HG03280 (cell line): ENCODE measurements at regions not wholly inside any gene's neighbourhood (a gene's known extent, or its start where the extent isn't known, plus 50 kb on each side); places are given as distances from the start of the nearest gene placed in this dataset.

ENCODE experiments used
- ATAC-seq: cut with Tn5 transposase; IDR thresholded peaks from one replicate; pipeline ENCODE4 v1.9.1; 2021; ENCODE audit warnings: mild to moderate bottlenecking, moderate library complexity; ENCODE audit not compliant: unreplicated experiment

DNA sequence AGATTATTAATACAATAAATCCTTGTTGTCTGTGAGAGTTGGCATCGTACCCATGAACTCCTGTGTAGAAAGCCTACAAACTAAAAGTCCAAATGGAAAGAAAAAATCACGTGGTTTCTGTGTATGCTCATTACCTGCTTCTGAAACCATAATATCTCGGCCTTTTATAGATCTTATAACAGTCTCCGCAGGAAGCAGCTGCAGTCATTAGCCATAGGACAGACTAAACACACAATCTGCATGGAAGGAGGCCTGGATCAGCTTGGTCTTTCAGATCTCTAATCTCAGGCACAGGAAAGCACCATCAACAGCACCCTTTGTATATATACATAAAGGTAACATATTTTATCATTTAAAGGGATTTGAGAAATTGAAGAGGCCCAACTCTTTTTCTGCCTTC is 508.9 kb upstream of the TCF4 start:
- ATAC-seq = no peak

DNA sequence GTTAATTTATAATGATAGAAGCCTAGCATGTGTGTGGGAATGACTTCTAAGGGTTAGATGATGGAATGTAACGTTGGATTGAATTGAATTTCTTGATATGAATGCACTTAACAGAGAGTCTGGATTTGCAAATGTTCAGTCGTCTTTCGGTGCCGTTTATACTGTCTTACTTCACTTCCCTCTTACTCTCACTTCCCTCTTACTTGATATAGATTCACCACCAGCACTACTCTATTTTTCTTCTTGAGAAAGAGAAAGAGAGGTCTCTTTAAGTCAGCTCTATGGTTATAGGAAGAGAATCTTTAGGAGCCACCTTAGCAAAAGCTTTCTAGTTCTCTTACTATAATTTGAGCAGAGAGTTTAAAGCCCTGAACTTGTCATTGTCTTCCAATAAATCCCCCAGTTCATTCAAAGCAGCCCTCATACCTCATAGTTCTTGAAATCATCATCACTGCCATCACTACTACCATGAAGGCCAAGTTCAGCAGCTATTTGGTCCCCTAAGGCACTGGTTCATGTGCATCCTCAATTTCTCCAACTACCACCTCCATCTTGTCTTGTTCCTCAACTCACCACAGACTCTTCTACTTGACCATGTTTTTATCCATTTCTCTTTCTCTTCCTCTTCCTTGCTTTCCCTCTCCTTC is 501.7 kb upstream of the TCF4 start:
- ATAC-seq = no peak

DNA sequence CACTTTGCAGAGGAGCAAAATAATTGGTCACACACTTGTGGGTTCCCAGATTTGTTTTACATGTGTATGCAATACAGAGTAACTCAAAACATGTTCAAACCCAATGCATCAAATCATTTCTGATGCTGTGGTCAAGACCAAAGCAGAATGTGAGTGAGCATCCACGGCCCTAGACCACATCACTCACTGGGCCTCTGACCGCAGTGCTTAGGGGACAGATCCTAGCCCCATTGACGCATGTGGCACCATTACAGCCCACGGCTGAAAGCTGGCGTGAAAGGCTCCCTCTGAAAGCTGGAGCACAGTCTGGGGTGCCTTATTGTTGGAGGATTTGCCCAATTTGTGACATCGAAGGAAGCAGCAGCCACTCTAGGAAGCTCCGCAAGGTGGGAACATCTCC is 498.8 kb upstream of the TCF4 start:
- no peak for ATAC-seq

DNA sequence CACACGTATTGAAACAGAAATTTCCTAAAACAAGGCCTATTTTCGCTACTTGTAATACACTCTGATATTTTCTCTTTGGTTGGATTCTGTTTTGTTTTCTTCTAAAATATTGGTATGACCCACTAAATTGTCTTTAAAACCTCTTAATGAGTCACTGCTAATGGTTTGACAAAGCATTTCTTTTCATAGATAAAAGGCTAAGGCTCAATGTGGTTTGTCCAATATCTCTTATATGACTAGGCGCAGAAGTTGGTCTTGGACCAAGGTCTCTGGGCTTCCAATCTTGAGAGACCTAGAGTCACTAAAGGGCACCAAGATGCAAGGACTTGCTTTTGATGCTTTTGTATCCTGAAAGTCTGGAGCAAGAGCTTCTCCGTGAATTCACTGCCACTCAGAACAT is 498.2 kb upstream of the TCF4 start:
- ATAC-seq = no peak

DNA sequence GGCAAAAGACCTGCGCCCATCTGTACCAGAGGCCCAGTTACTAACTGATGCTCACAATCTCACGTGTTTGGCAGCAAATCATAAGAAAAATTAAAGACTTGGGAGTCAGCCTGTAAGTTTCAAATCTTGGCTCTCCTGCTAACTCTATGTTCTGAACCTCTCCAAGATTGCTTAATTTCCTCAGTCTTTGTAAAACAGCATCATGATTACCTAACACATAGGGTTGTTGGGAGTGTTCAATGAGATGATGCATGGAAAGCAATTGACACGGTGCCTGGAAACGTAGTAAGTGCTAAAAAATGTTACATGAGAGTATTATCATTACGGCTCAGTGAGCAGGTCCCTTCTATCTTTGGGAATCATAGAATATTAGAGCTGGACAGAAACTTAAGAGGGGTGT is 497.6 kb upstream of the TCF4 start:
- no peak for ATAC-seq

DNA sequence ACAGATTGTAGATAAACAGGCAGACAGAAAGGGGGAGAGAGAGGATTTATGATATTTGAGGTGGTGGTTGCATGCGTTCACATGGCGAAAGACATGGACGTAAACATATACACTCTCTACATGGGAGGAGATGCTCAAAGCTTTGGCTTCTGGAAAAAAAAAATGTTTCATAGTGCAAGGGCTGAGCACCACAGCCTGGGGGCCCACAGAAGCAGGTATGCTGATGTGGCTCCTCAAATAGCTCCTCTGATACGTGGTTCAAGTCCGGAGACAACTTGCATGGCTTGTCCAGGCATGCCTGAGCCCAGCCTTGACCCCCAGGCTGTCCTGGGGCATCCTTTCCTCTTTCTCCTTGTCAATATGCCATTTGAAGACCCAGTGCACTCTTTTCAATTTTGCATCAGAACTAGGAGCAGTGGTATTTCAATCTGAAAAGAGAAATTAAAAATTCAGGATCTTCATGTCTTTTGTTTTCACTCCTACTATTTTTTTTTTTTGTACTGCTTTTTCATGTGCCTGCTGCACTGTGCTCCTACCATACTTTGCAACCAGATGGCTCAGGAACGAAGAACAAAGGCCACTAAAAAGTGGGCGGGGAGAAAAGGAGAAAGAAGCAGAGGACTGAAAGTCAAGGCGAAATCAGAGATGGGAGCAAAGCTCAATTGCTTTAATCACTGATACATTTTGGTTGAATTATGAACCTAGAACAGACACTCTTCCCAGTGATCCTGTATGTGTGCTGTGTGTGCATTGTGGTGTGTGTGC is 495.7 kb upstream of the TCF4 start:
- ATAC-seq = no peak

DNA sequence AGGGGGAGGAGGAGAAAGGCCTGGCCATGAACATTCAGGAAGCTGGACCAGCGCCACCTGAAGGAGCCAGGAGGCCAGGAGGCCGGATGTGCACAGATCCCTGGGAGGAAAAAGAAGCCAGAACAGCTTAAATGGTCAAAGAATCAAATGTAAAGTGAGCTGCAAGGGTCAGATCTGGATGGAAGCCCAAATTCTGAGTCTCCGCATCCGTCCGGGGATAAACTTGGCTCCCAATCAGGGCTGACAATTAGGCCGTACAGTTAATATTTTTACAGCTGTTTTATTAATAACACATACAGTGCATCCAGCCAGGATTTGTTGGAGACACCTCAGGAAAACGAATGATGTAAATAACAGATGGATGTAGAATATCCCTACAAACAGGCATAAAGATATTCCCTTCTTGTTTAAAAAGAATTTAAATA is 495.1 kb upstream of the TCF4 start:
- ATAC-seq = no peak

DNA sequence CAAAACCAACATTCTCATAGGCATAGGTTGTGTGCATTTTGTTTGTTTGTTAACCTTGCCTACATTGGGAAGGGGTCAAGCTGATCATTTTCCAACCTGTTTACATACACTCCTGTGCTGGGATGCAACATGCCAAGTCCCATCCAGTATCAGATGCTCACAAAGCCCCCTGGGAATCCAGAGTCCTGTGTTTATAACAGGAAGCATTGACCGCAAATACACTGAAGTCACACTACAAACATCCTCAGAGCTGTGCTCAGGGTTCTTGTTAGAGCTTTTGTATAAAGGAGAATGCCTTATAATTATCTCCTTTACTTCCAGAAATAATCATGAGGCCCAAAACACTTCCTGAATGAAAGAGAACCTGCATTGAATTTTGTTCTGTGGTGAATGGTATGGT is 488.7 kb upstream of the TCF4 start:
- ATAC-seq = no peak

DNA sequence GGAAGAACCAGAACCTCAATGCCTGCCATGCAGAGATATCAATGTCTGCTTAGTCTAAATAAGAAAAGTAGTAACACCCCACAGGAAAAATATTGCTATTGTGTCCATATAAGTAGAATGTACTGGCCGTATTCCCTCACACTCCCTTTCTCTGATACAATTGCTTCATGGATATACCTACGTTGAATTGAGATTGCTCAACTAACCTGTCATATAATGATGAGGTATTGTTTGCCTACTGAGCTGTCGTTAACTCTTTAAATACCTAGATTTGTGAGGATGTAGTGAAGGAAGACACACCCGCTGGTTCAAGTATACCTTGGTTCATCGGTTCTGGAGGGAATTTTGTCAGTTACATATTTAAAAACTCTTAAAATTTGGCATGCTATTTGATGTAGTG is 480.7 kb upstream of the TCF4 start:
- no peak for ATAC-seq

DNA sequence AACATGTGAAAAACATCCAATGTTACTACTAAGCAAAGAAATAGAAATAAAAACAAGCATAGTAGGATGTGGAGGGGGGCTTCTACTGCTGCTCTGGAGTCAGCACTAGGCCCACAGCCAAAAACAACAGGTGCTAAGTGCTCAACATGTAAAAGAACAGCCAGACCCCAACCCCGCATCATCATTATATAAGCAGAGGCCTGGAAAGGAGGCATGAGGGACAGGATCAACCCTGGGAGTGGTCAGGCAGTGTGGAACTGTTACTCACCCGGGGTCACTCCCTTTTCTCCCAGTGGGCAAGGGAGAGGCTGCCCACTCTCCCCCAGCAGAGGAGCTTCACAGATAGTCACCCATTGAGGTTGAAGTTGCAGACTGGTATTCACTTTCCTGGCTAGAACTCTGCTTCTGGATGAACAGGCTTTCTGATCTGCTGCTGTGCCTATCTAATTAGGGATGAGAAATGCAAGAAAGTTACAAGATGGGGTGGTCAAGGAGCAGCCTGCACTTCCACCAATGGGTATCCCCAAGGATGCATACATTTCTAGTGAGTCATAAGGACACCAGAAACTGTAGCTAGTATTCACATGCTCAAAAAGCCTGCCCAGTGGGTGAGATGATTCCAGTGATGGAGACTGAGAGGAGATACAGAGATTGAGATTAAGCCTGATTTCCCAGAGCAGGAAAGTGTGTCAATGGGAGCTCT is 480.1 kb upstream of the TCF4 start:
- no peak for ATAC-seq

DNA sequence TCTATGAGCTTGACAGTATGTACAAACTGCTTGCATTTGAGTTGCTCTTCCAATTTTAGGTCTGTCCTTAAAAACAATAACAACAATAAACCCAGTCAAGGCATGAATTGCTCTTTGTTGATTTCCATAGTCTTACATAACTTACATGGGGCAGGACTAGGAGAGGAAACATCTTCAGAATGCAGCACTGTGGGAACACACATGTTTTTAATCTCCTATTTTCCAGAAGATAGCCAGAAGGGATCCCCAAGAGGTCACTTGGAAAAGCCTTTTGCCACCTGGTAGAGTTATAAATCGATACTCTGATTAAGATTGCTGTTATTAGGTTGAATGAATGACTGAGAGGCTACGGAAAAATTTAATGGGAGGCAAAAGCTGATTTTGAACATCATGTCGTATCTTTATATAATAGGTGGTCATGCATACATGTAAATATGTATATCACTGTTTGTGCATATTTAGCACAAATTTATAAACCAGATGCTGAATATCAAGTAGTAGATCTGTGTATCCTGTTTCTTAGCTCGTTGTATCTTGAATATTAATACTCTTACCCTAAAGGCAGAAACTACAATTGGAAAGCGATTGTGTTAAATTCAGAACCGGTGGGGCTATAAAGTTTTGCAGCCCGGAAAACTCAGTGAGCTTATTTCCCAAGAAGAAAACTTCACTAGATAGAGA is 479.4 kb upstream of the TCF4 start:
- no peak for ATAC-seq

DNA sequence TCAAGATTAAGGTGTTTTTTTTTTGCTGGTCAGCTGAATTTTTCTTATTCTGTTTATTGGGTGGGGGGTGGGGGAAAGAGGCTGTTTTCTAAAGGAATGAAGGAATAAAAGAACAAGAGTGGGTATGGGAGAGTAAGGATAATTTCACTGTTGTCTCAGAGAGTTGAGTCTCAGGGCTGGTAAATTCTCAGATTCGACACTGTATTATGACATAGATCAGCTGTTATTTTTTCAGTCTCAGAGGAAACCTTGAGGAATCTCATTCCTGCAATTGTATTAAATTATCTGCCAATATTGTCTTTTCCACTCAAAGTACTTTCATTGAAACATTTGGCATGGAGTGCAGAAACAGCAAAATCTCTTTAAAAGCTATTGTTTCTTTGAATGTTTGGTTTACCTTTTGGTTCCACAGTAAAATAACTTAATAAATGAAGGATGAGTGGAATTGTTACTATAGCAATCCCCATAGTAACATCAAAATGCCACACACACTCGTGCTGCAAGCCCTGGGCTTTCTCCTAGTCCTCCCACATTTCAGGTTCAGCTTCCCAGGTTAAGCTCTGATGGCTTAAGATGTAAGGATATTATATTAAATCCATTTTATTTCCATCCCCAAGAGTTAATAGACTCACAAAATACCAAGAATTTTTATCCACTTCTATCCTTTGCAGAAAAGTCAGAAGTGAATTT is 478.7 kb upstream of the TCF4 start:
- ATAC-seq = no peak

DNA sequence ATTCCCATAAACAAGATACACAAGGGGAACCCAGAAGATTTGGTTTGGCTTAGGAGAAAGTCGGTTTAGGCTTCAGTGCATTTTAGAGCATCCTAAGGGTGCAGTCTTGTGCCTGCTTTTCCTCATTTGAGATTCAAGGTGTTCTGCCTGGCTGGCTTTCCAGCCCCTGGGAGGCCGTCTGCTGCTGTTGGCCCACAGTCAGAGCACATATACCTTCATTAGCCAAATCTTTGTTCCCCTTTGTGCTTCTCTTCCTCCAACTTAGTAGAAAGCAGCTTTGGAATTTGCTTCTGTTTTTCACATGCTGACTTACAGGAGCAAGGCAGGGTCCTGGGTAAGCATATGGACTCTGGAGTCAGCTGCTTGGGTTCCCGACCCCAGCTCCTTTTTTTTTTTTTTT is 477.1 kb upstream of the TCF4 start:
- ATAC-seq = no peak

DNA sequence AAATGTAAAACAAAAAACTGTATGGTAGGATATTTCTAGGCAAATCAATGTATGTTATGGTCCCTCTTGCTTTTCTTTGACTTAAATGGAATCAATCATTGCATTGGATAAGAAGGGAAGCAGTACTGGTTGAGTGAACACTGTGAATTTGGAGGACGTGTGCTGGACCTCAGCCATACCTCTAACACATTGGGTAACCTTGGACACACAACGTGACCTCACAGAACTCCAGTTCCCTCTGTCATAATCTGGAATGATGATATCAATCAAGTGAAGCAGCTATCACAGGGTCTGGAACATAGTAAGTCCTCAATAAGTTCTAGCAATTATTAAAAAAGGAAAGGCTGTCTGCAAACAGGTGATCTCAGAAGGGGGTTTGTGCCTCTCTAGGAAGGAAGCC is 474.9 kb upstream of the TCF4 start:
- ATAC-seq = no peak

DNA sequence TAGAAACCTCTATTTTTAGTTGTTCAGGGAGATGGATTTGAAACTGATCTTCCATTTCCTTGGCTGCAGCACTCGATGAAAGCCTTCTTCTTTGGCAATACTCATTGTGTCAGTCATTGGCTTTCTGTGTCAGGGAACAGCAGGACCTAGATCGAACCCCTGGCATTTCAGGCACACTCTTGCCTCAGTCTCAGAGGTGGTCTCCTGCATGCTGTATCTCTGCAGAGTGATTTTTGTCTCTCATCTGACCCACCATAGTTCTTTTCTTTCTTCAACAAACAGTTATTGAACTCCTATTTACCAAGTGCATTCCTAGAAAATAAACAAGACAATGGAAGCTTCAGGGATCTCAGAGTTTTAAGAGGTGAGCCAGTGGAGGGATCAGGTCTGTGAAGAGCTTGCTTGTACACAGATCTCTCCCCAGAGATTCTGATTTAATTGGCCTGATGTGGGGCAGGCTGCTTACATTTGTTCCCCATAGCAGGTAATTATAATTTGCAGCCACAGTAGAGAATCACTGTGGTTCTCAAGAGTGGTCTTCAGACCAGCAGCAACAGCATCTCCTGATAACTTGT is 473.1 kb upstream of the TCF4 start:
- no peak for ATAC-seq

DNA sequence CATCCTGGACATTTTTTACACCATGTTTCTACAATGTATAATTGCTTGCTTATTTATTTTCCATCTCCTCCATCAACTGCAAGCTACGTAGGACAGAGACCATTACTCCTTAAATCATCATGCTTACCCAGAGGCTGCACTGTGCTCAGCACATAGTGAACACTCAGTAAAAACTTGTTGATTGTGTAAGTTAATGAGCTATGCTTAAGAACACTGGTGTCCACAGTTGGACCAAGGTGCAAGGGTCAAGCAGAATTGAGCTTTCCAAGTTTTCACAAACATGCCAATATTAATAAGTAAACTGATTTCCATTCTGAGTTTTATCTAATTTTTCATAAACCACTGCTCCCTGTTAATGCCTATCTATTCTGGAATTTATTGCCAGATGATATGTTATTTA is 464.2 kb upstream of the TCF4 start:
- no peak for ATAC-seq

DNA sequence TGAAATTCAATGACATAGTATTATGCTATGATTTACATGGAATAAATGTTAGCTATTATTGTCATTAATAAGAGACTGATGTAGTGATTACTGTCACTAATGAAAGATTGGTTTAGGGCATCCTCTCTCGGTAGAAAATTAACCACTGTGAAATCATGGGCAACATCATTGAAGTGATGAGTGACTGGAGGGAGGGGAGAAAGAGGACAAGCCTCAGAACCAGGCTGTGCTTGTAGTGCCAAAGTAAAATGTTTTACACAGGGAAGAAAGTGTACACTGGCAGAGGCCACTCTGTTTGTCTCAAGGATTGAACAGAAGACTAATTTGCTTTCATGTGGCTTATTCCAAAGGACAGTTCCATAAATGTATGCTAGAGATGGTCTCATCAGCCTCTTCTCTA is 456.2 kb upstream of the TCF4 start:
- no peak for ATAC-seq

DNA sequence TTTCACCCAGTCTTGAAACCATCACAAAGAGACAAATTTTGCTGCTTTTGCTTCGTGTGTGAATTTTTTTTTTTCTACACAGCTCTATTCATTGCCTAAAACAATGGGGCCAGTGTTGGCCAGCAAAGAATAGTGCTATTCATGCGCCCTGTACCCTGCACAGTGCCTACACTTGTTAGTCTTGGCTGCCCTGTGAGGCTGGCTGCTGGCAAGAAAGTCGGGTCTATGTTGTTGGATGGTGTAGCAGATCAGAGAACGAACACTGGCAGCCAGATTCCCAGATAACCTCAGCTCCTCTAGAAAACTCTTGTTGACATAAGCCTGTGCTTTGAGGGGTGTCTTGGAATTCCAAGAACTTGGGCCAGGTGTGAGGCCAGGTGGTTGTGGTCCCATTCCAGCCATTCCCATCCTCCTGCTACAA is 455.7 kb upstream of the TCF4 start:
- no peak for ATAC-seq

DNA sequence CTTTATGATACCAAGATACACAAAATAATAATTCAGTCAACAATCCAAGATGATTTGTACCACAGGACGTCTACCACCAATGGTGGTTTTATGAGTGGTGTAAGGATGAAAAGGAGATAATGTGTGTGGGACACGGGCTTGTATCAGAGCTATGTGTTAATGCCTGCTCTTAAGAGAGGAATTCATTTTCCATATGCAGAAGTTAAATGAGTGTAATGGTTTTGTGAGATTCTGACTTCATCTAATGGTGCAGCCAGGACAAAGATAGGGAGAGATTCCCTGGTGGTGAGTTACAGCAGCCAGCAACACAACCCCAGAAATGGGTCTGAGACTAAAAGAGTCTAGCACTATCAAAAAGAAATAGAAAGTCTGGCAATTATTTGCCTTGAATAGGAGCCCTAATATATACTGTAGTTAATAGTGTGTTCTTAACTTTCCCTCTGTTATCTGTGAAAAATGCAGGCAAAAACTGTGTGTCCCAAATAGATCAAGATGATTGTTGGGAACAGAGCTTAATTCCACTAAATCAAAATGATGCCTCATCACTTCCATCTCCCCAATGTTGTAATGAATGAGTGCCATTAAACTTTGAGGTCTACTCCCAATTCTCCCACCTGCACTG is 455.0 kb upstream of the TCF4 start:
- ATAC-seq = no peak
